IMR-90 (cell line): ENCODE measurements at regions not wholly inside any gene's neighbourhood (a gene's known extent, or its start where the extent isn't known, plus 50 kb on each side); places are given as distances from the start of the nearest gene placed in this dataset.

Experiments used
- ATAC-seq: fragments of 200-7000 bp; cut with Tn5 transposase; 2 replicates; pipeline ENCODE4 v1.9.1; 2020; ENCODE audit warnings: low read depth, mild to moderate bottlenecking, moderate library complexity
- BruUV-seq: library from RNA; stranded (reverse); fragments of 400-500 nt; replicated peaks from 2 replicates; lab custom pipeline; 2021; lab: Mats Ljungman, UMichigan
- CTCF ChIA-PET: fragments of 300-600 bp; formaldehyde crosslinking; extraction: SDS; loops from one replicate; lab custom pipeline; 2021; ENCODE audit warnings: antibody characterized with exemption; lab: Yijun Ruan, JAX
- POLR2A ChIA-PET: fragments of 300-600 bp; sonication (Branson Sonifier 250); formaldehyde crosslinking; loops from one replicate; lab custom pipeline; 2022; ENCODE audit warnings: antibody characterized with exemption; ENCODE audit not compliant: unreplicated experiment; lab: Charles Lee
- DNase-seq: peaks from one replicate; pipeline ENCODE4 v3.0.0; 2013
- H2AFZ ChIP-seq: replicated peaks from 2 replicates; pipeline ENCODE3; 2013; ENCODE audit warnings: low read length, mild to moderate bottlenecking; ENCODE audit not compliant: poor library complexity
- H2AK5ac ChIP-seq: 2 replicates; pipeline ENCODE4 v1.6.1; 2013; ENCODE audit warnings: low read depth, low read length, inconsistent platforms
- H2AK9ac ChIP-seq: replicated peaks from 2 replicates; pipeline ENCODE3; 2013; ENCODE audit warnings: mild to moderate bottlenecking, low read depth, low read length, moderate library complexity; ENCODE audit not compliant: poor library complexity
- H2BK120ac ChIP-seq: 2 replicates; pipeline ENCODE4 v1.6.1; 2013; ENCODE audit warnings: low read depth, low read length, inconsistent platforms
- H2BK15ac ChIP-seq: 3 replicates; pipeline ENCODE4 v1.6.1; 2013; ENCODE audit warnings: low read depth, low read length, inconsistent platforms
- H2BK20ac ChIP-seq: 2 replicates; pipeline ENCODE4 v1.6.1; 2013; ENCODE audit warnings: low read depth, mild to moderate bottlenecking, inconsistent platforms, low read length, moderate library complexity
- H2BK5ac ChIP-seq: 2 replicates; pipeline ENCODE4 v1.6.1; 2013; ENCODE audit warnings: mild to moderate bottlenecking, low read depth, low read length, inconsistent platforms; ENCODE audit not compliant: poor library complexity, severe bottlenecking
- H3K14ac ChIP-seq: replicated peaks from 2 replicates; pipeline ENCODE4 v1.6.1; 2013; ENCODE audit warnings: low read depth, low read length, inconsistent platforms
- H3K18ac ChIP-seq: 2 replicates; pipeline ENCODE4 v1.6.1; 2013; ENCODE audit warnings: low read depth, low read length, control low read depth
- H3K23ac ChIP-seq: 2 replicates; pipeline ENCODE4 v1.6.1; 2013; ENCODE audit warnings: low read depth, low read length, inconsistent platforms
- H3K27ac ChIP-seq: 2 replicates; pipeline ENCODE4 v1.5.1; 2013; ENCODE audit warnings: mild to moderate bottlenecking, control low read depth, low read length; ENCODE audit not compliant: insufficient read depth
- H3K27me3 ChIP-seq: 2 replicates; pipeline ENCODE4 v1.6.1; 2013; ENCODE audit warnings: low read length; ENCODE audit not compliant: control insufficient read depth, insufficient read depth
- H3K36me3 ChIP-seq: 2 replicates; pipeline ENCODE4 v1.6.1; 2013; ENCODE audit warnings: low read length, mixed read lengths; ENCODE audit not compliant: control insufficient read depth, insufficient read depth
- H3K4ac ChIP-seq: 2 replicates; pipeline ENCODE4 v1.6.1; 2013; ENCODE audit warnings: low read depth, low read length, inconsistent platforms
- H3K4me1 ChIP-seq: 2 replicates; pipeline ENCODE4 v1.6.1; 2013; ENCODE audit warnings: low read length, mixed read lengths; ENCODE audit not compliant: control insufficient read depth, insufficient read depth
- H3K4me2 ChIP-seq: 2 replicates; pipeline ENCODE4 v1.6.1; 2013; ENCODE audit warnings: low read depth, mild to moderate bottlenecking, control low read depth, low read length, moderate library complexity
- H3K4me3 ChIP-seq: 2 replicates; pipeline ENCODE4 v1.5.1; 2013; ENCODE audit warnings: low read depth, mild to moderate bottlenecking, control low read depth, low read length, moderate library complexity; ENCODE audit not compliant: insufficient read depth
- H3K56ac ChIP-seq: 2 replicates; pipeline ENCODE4 v1.6.1; 2013; ENCODE audit warnings: low read length, inconsistent platforms; ENCODE audit not compliant: insufficient read depth; ENCODE audit errors: extremely low read depth
- H3K79me1 ChIP-seq, 2 experiments: 2 replicates each; pipeline ENCODE4 v1.6.1; 2013; ENCODE audit warnings: low read length in 2 of 2, inconsistent platforms in 1 of 2, low read depth in 1 of 2
- H3K9ac ChIP-seq: 2 replicates; pipeline ENCODE4 v1.6.1; 2013; ENCODE audit warnings: low read depth, low read length, control low read depth
- H3K9me1 ChIP-seq: 2 replicates; pipeline ENCODE4 v1.6.1; 2013; ENCODE audit warnings: low read length, inconsistent platforms; ENCODE audit not compliant: insufficient read depth
- H3K9me3 ChIP-seq: 2 replicates; pipeline ENCODE4 v1.6.1; 2013; ENCODE audit warnings: low read length; ENCODE audit not compliant: control insufficient read depth, insufficient read depth
- H4K20me1 ChIP-seq: 2 replicates; pipeline ENCODE4 v1.6.1; 2013; ENCODE audit warnings: low read length, inconsistent platforms; ENCODE audit not compliant: insufficient read depth
- H4K5ac ChIP-seq: 2 replicates; pipeline ENCODE4 v1.6.1; 2013; ENCODE audit warnings: mild to moderate bottlenecking, low read depth, low read length, control low read depth
- H4K8ac ChIP-seq, 2 experiments: 2 replicates each; pipeline ENCODE4 v1.6.1; 2013; ENCODE audit warnings: low read depth in 2 of 2, low read length in 2 of 2, control low read depth in 1 of 2, inconsistent platforms in 1 of 2
- H4K91ac ChIP-seq: 2 replicates; pipeline ENCODE4 v1.6.1; 2013; ENCODE audit warnings: low read depth, low read length, inconsistent platforms; ENCODE audit not compliant: insufficient read depth
- FOS ChIP-seq: fragments of 150-350 bp; IDR thresholded peaks from 2 replicates; pipeline ENCODE4 v1.6.1; 2016; ENCODE audit warnings: low read depth, low read length
- WGBS, 2 experiments: methylation state at CpG; one replicate each; pipeline versions ENCODE4 v1.1.5 to v1.1.7; 2013; ENCODE audit warnings: missing lambda C conversion rate in 2 of 2; ENCODE audit not compliant: insufficient read length in 1 of 2; ENCODE audit errors: extremely low coverage in 2 of 2; 5-methylcytosine and 5-hydroxymethylcytosine counted together
- dilution Hi-C: fragments of 300-500 bp; cut with HindIII; formaldehyde crosslinking; loops from one replicate; pipeline ENCODE4 v1.14.3; 2018; ENCODE audit warnings: low sequenced_read_pairs; ENCODE audit not compliant: unreplicated experiment
- in situ Hi-C: fragments of 300-500 bp; cut with MboI; formaldehyde crosslinking; loops from 3 replicates; pipeline ENCODE4 v1.14.3; 2019; ENCODE audit warnings: low sequenced_read_pairs, inconsistent platforms, mixed read lengths
- intact Hi-C: fragments of 100-400 bp; cut with micrococcal nuclease; formaldehyde crosslinking; loops from 2 replicates; pipeline ENCODE4 v1.10.0; 2022

- Histone ChIP-seq H3K36me3 (no peaks in the 10 kb centered on the region), H3K9me1 (no peaks in the 10 kb centered on the region), H4K8ac (no peak overlapping the region), H4K20me1 (no peaks in the 10 kb centered on the region), H3K27ac (no peak overlapping the region), H2BK5ac (no peak overlapping the region), H3K4ac (no peak overlapping the region), H3K23ac (no peak overlapping the region), H2BK15ac (no peak overlapping the region), H2BK120ac (no peak overlapping the region), H3K4me2 (no peak overlapping the region), H4K91ac (no peak overlapping the region), H3K14ac (no peak overlapping the region), H3K27me3 (no peaks in the 10 kb centered on the region), H2AK5ac (no peak overlapping the region), H3K4me3 (no peak overlapping the region), H2BK20ac (no peak overlapping the region), H3K56ac (no peak overlapping the region), H3K9me3 (no peaks in the 10 kb centered on the region), H3K9ac (no peak overlapping the region), H2AK9ac (no peak overlapping the region), H2AFZ (no peak overlapping the region), H4K5ac (no peak overlapping the region), H3K18ac (no peak overlapping the region), H3K79me1 (no peaks in the 10 kb centered on the region), H3K4me1 (no peaks in the 10 kb centered on the region)
- DNase-seq: no peak
- in situ Hi-C loops (no loop called here), dilution Hi-C loops (no loop called here), intact Hi-C loops (no loop called here)
- ChIA-PET POLR2A (no interaction called here), CTCF (no interaction called here)
- no TSS peak for BruUV-seq
- TF ChIP-seq FOS: no peak
- ATAC-seq: no peak
- no CpG with 5 or more reads among the region's 4 CpGs for WGBS, 2 experiments
Observed at GRCh38 chr6:92566632-92567031, 852.7 kb downstream of the EPHA7 start.
